ELF-1 (cell line): ENCODE measurements at regions not wholly inside any gene's neighbourhood (a gene's known extent, or its start where the extent isn't known, plus 50 kb on each side); places are given as distances from the start of the nearest gene placed in this dataset.

Source experiments
- DNase-seq: peaks from one replicate; pipeline ENCODE4 v3.0.0-alpha.2; 2016; ENCODE audit warnings: low read depth, low spot score

DNA sequence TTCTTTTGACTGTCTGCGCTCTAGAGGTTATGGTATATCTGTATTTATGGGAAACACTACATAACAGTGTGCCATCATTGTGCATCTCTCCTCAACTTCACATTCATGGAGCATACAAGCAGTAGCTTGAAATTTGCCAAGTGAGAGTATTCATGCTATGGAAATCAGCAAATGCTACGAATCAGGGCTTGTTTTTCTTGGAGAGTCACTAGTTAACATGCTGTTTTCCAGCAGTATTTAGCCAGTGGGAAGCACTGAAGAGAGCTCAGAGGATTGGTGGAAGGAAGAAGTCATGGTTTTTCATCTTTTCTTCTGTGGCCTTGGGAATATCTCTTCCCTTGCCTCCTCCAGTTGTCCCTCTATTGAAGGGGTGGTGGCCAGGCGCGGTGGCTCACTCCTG lies 303.0 kb downstream of the PSAT1 start:
- DNase-seq, result no peak

DNA sequence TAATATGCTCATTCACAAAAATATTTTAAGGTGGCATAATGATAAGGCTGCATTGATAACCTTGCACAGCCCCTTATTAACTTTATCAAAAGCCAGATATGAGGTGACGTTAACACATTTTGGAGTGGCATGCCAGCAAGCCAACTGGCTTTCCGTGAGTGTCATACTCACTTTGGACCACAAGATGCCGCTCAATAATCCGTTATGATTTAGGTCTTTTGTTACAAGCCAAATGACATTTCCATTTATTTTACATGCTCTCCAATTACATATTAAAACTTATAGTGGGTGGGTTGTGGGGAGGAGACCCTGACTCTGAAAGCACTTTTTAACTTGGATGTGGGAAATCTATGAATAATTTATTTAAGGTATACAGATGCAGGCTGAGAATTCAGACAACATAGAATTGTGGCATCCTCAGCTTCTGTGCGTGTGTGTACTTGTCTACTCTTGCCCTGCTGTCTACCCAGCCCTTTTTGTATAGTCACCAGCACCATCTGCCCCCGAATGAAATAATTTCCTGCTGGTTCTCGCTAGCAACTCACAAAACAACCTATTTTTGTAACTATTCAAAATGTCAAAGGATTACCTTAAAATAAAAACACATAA lies 305.1 kb downstream of the PSAT1 start:
- peak; percentile 6 for DNase-seq

DNA sequence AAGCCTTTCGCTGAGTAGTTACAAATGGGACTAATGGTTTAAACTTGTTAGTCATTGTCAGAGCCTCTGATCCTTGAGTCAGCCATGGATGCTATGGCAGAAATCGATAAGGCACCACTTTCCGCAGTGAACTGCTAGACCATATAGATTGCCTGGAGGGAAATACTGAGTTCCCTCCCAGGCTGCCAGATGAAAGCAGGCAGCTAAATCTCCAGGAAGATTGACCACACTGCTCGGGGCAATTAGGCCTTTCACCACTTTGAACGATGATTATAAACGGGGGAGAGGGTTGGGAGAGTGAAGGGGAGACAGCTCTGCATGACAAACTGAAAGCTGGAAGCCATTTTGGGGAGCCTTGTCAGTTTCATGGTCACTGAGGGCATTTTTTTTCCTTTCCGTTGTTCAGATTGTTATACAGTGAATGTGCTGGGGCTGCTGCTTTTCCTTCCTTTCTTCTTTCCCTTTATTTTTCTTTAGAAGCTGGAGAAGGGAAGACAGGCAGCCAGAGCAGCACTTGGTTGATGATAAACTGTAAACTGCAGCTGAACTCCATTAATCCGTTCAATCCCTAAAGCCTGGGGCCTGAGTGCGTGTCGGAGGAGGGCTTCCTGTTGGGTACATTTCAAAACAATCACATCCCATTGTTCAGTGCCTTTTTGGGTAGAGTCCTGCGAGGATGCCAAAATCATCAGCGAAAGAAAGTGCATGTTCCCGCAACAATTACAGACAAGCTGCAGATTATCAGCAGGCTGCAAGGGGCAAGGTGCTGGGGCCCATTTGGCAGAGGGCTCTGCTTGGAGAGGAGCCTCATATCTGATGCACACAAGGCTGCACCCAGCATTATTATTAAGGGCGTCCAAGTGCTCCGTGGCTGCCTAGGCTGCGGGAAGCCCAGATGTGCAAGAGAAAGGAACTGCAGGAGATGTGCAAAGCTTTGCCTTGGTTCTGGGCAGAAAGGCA lies 308.4 kb downstream of the PSAT1 start:
- peak; percentile 60 for DNase-seq

DNA sequence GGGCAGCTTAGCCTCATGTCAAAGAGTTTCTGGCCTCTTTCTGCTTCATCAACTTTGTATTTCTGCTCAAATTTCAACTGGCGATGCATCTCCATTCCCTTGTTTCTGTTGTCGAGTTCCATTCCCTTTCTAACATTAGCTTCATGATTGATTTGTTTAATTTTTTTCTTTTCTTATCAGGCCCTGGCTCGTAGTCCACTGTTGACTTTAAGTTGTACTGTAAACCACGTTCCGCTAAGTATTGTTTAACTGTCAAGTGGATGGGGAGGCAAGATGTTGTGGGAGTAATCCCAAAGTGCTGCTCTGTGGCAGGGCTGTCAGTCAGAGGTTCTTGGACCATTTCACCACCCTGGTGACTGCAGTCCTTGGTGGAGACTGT lies 309.1 kb downstream of the PSAT1 start:
- no peak for DNase-seq

DNA sequence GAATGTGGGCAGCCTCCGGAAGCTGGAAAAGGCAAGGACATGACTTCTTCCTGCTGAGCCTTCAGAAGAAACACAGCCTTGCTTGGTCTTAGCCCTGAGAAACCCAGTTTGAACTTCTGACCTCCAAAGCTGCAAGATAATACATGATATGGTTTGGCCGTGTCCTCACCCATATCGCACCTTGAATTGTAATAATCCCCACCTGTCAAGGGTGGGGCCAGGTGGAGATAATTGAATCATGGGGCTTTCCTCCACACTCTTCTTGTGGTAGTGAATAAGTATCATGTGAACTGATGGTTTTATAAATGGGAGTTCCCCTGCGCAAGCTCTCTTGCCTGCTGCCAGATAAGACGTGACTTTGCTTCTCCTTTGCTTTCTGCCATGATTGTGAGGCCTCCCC lies 310.9 kb downstream of the PSAT1 start:
- no peak for DNase-seq

DNA sequence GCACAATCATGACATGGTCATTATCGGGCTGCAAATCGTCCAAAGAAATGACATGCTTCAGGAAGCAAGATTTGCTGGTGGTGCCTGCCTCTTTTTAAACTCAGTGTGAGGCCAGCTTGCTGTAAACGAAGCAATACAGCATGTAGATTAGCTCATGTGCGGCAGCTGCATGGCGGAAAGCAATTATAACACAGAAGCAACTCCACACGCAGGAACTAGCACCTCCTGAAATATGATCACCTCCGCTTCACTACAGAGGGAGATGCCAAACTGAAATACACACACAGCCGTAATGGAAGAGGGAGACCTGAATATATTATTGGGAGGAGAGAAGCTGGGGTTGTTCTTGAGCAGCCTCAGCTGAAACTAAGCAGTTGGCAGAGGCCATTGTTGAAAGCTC lies 312.5 kb downstream of the PSAT1 start:
- no peak for DNase-seq

DNA sequence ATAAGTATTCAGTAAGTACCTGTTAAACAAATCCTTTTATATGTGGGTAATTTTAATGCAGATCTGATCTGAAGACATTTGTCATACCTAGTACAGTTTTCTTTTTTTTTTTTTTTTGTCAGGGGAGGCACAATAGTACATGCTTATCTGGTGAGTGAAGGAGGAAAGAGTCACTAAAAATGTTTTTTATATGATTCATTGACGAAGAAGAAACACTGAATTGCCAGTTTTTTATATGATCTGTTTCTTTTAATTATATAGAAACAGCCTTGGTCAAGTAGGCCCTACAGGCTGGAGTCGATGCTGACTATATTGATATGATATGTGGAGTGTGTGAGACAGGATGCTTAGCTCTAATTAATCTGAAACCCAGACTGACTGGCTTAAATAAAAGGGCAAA lies 315.2 kb downstream of the PSAT1 start:
- no peak for DNase-seq

DNA sequence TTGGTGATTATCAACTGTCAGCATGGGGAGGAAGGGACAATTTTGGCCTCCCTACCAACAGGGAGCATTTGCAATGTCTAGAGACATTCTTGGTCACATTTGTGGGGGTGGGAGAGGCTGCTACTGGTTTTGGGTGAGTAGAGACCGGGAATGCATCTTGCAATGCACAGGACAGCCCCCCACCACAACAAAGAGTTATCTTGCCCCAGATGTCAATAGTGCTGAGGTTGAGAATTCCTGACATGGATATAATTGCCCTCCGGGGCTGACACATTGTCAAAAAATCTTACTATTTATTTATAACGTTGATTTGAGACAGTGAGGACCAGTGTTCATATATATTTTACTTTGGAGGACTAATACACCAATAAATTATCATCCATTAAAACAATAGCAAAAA lies 316.1 kb downstream of the PSAT1 start:
- no peak for DNase-seq

DNA sequence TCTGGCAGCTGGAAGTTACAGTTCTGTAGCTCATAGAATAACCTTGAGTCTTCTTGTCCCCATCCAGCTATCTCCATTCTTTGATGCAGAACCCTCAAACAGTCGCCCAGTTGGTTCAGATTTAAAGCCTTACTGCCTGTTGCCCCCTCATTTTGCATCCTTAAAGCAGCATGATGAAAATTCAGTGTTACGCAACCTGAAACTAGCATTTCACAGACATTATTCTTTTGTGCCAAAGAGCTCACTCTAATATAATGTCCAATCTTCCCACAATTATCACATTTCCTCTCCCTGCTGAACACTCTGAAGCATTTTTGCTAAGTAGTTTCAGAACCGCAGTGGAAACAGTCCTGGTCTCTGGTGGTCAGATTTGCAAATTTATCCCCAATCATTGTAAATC lies 318.0 kb downstream of the PSAT1 start:
- no peak for DNase-seq

DNA sequence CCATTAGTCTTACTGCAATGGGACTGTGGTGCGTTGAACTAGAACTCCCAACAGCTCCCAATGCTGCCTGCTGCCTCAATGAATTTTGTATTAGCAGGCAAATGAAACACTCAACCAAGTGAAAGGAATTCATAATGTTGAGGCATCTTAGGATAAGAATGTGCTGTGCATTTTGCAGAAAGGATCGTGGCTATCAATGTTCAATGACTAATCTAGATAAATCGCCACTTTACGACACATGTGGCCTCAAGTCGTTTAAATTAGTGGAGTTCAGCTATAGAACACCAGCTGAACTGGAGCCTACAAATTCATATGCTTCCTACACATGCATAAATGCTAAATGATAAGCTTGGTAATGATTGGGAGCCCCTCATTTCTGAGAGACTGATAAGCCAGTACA lies 318.4 kb downstream of the PSAT1 start:
- no peak for DNase-seq

DNA sequence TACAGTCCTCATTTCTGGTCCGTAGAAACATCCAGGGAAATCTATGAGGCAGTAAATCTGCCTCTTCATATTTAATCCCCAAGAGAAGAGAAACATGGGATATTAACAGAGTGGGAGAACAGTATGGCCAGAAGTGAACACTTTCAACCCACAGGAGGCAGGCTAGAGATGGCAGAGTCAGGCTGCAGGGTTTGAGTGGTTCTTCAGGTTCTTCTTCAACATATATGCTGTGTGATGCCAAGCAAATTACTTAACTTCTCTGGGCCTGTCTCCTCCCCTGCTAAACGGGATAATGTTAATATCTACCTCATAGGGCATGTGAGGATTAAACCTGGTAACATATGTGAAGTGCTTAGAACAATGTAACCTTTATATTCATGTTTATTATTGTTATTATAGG lies 321.8 kb downstream of the PSAT1 start:
- DNase-seq, result no peak

DNA sequence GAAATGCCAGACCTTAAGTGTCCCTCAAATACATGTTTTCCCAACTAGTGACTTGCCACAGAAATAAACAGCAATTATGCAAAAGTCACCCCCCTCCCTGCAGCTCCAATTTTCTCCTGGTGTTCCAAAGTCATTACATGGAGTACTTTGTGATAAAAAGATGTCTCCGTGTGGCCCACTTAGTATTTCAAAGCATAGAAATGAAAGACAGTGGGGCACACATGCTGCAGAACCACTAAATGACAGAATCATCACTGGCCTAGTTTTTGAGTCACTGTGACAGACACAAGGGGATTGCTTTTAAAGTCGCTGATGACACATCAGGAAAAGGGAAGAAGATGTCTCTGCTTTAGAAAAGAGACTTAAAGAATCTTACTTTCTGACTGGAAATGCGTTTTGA lies 323.4 kb downstream of the PSAT1 start:
- DNase-seq, result no peak

DNA sequence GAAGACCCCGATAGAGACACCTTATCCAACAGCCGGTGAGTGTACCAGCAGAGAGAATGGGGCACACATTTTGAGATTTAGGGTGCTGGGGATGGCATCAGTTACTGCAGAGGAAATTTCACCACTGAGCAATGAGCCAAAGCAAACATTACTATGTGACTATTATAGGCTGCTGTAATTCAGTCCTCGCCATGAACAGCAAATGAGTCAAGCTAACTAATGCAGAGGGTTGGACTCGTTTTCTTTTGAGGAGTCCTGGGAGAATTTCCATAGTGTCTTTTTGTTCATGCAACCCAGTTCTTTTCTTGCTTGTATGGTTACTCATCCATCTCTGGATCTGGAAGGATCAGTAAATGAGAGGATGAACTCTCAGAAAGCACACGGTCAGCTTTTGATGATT lies 323.8 kb downstream of the PSAT1 start:
- no peak for DNase-seq

DNA sequence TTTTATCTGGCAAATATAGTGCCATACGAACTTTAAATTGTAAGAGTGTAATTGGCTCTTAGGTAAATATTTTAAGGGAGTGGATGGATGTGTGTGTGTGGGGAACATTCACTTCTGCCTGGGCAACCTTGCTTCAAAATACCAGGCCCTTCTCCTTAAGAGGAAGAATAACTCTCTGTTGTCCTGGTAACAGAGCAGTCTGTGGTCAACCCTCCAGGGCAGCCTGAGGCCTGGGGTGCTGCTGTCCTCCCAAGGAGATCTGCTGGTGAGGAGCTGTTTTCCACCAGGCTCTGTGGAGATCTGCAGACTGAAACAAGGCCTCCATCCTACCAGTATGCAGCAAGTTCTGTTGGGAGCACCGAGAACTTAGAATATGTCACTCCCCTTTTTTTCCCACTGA lies 325.2 kb downstream of the PSAT1 start:
- DNase-seq, result peak; percentile 12

DNA sequence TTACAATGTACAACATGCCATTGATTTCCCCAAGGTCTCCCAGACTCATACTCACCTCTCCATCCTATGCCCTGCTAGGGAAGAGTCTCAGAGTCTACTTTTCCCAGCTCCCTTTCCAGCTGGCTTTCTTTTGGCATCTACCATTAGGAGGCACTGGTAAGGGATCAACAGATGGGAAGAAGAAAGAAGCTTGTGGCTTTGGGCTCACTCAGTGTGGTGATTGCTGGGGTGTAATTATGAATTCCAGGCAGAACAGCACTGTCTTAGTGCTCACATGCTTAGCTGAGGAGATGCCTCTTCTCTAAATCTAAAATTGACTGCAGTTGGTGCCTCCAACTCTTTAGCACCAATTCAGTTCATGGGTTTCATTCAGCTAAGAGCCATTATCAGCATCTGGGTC lies 330.0 kb downstream of the PSAT1 start:
- DNase-seq, result no peak

DNA sequence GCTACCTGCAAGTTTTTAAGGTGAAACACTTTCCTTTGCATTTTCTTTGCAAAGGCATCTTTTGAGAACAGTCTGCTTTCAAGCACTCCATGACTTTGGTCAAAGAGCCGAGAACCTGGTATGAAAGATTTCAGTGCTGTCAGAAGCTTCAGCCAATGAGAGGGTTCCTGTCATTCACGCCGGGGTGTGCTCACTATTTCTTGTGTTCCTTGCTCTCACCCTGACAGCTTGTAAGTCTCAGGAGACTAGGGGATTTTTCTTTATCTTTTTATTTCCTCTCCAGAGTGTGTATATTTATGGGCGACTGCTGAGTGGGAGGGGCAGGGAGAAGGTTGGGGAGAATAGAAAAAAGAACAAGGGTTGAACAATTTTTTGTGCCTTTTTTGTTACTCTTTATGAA lies 334.0 kb downstream of the PSAT1 start:
- no peak for DNase-seq

DNA sequence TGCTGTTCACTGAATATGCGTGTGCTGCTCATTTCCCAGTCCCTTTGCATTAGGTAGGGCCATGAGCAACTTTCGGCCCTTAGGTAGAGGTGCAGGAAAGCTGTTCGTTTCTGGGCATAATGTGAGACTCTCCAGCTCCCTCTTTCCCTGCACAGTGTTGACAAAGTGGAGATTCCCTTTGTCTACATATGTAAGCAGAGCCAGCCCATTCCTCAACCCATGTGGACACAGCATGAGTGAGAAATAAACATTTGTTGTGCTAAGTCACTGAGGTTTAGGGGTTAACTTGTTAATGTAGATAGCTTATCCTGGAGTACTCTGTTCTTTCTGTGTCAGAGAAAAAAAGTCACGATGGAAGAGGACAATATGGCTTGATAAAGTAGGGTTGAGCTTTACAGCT lies 343.8 kb downstream of the PSAT1 start:
- DNase-seq, result no peak

DNA sequence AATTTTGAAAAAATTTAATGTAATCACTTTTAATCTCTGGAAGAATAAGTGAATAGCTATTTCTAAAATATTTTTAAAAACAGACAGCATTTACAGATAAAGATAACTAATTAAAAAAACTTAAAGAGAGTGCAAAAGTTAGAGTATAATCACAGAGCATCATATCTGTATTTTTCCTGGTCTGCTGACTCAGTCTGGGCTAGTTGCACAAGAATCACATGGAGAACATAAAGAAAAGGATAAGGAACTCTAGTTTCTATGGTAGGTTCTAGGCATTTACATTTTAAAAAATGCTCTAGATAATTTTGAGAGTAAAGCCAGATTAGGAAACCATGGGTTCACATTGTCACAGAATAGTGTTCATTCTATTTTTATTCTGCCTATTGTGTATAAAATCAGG lies 347.4 kb downstream of the PSAT1 start:
- no peak for DNase-seq

DNA sequence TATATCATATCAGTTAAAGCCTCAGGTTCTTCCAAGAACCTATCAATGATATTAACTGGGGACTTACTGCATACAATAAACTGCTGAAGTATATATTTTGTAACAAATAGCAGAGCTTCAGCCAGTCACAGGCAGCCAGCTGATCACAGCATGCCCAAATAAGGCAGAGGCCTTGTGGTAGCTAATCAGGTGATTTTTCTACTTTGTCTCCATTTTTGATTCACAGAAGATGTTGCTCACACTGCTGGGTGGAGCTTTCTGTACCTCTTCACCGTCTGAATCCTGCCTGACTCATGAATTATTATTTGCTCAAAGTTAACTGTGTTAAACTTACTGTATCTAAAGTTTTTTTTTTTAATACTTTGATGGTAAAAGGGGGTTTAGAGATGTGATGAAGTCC lies 357.4 kb downstream of the PSAT1 start:
- DNase-seq, result no peak

DNA sequence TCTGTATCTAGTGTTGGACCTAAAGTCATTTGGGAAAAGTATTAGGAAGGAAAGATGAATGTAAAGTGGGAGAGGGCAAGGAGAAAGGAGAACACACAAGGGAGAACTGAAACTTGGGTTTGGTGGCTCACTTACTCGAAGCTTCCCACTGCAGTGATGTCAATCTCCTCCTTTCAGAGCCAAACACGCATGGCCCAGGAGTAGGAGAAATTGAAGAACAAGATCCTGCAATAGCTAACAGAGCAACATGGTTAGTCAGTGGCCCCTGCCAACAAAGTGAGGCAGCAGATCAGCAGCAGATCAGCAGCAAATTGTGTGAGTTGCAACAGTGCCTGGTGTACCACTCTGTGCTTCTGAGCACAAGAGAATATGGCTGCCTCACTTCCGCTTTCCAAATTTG lies 366.4 kb downstream of the PSAT1 start:
- no peak for DNase-seq

DNA sequence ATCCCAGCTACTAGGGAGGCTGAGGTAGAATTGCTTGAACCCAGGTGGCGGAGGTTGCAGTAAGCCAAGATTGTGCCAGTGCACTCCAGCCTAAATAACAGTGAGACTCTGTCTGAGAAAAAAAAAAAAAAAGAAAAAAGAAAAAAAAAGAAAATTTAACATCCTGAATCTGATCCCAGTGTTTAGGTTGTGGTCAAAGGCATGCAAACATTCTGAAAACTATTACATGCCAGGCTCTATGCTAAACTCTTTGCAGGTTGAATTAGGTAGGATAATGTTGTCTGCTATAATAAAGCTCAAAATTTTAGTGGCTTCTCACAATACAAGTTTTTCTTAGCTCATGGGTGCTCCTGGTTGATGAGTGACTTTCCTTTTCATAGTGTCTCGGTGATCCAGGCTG lies 367.4 kb downstream of the PSAT1 start:
- no peak for DNase-seq

DNA sequence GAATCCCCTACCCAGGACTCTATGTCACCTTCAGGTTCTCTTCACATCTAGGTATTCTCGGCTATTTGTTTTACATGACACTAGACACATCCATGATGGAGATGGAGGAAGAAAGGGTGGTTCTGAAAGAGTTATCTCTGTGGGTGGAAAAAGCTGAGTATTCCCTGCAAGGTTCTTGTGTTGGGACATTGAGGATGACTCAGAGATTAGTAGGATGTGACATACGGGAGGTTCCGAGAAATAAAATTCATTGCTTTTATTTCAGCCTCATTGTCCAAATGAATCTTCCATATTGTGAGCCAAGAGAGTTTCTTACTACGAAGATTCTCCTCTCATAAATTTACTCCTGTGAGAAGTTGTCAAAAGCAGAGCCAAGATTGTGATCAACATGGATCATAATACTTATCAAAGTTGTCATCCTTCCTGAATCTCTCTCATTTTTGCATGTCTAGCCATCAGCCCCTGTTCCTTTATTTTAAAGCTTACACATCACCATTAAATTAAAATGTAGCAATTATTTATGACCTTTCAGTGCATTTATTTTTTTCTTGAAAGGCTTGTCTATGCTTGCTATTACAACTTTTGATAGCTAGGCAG lies 370.0 kb downstream of the PSAT1 start:
- DNase-seq, result no peak
